ENCODE measurements at regions not wholly inside any gene's neighbourhood (a gene's known extent, or its start where the extent isn't known, plus 50 kb on each side); places are given as distances from the start of the nearest gene placed in this dataset.
"Not testable (repeated sequence)": the region's sequence is repeated elsewhere in the genome, so short reads cannot be mapped to it uniquely, and the experiment has no call there.

- no peak for DNase-seq
Measured at GRCh38 chr6:139743664-139744437, 369.4 kb upstream of the CITED2 start.

GRCh38 chr6:139742671-139743070 is 368.2 kb upstream of the CITED2 start:
- DNase-seq, result no peak

- no peak for DNase-seq
Measured at GRCh38 chr6:139738801-139739455, 364.5 kb upstream of the CITED2 start.

- no peak for DNase-seq
Measured at GRCh38 chr6:139736325-139736906, 362.0 kb upstream of the CITED2 start.

GRCh38 chr6:139732451-139732850 is 358.0 kb upstream of the CITED2 start:
- no peak for DNase-seq

- no peak for DNase-seq
Measured at GRCh38 chr6:139730340-139730974, 356.0 kb upstream of the CITED2 start.

GRCh38 chr6:139728876-139729427 is 354.5 kb upstream of the CITED2 start:
- DNase-seq, result no peak

GRCh38 chr6:139726272-139726671 is 351.8 kb upstream of the CITED2 start:
- not testable (repeated sequence) for DNase-seq

GRCh38 chr6:139722530-139722929 is 348.1 kb upstream of the CITED2 start:
- DNase-seq, result no peak

GRCh38 chr6:139721954-139722353 is 347.5 kb upstream of the CITED2 start:
- DNase-seq, result no peak

- DNase-seq, result no peak
Measured at GRCh38 chr6:139713900-139714506, 339.6 kb upstream of the CITED2 start.

GRCh38 chr6:139713424-139713823 is 339.0 kb upstream of the CITED2 start:
- no peak for DNase-seq

GRCh38 chr6:139712830-139713229 is 338.4 kb upstream of the CITED2 start:
- DNase-seq, result no peak

GRCh38 chr6:139711804-139712585 is 337.5 kb upstream of the CITED2 start:
- no peak for DNase-seq

GRCh38 chr6:139710556-139710955 is 336.1 kb upstream of the CITED2 start:
- DNase-seq, result no peak

- no peak for DNase-seq
Measured at GRCh38 chr6:139708337-139709199, 334.1 kb upstream of the CITED2 start.

- DNase-seq, result no peak
Measured at GRCh38 chr6:139706912-139707311, 332.5 kb upstream of the CITED2 start.

- no peak for DNase-seq
Measured at GRCh38 chr6:139705284-139705683, 330.8 kb upstream of the CITED2 start.

GRCh38 chr6:139703780-139704179 is 329.3 kb upstream of the CITED2 start:
- DNase-seq, result no peak

- no peak for DNase-seq
Measured at GRCh38 chr6:139702706-139703105, 328.3 kb upstream of the CITED2 start.

GRCh38 chr6:139701695-139702094 is 327.2 kb upstream of the CITED2 start:
- DNase-seq, result no peak
